CD8-positive, alpha-beta memory T cell (primary cell): ENCODE measurements at regions not wholly inside any gene's neighbourhood (a gene's known extent, or its start where the extent isn't known, plus 50 kb on each side); places are given as distances from the start of the nearest gene placed in this dataset.
"Not testable (repeated sequence)": the region's sequence is repeated elsewhere in the genome, so short reads cannot be mapped to it uniquely, and the experiment has no call there.

Experiments
- CTCF ChIA-PET: fragments of 350-600 bp; sonication (Branson Sonifier 250); formaldehyde crosslinking; loops from one replicate; lab custom pipeline; 2021; ENCODE audit warnings: antibody characterized with exemption; lab: Charles Lee
- POLR2A ChIA-PET: fragments of 350-600 bp; sonication (Branson Sonifier 250); formaldehyde crosslinking; loops from one replicate; lab custom pipeline; 2021; ENCODE audit warnings: antibody characterized with exemption; lab: Charles Lee
- DNase-seq, 5 donors: peaks; one replicate each; pipeline versions ENCODE4 v3.0.0 to v3.0.0-alpha.2; 2020 to 2022; ENCODE audit warnings: mixed read lengths in 1 of 5
- H3K27ac ChIP-seq: one replicate; pipeline ENCODE4 v1.7.0; 2013; ENCODE audit warnings: low read depth, mild to moderate bottlenecking, low read length, moderate library complexity
- H3K27me3 ChIP-seq: 2 replicates; pipeline ENCODE4 v1.7.0; 2013; ENCODE audit warnings: low read length, mild to moderate bottlenecking; ENCODE audit not compliant: insufficient read depth, poor library complexity, severe bottlenecking
- H3K36me3 ChIP-seq: 2 replicates; pipeline ENCODE4 v1.7.0; 2013; ENCODE audit warnings: mild to moderate bottlenecking, low read length, moderate library complexity; ENCODE audit not compliant: insufficient read depth
- H3K4me1 ChIP-seq: 2 replicates; pipeline ENCODE4 v1.7.0; 2013; ENCODE audit warnings: mild to moderate bottlenecking, low read length, moderate library complexity; ENCODE audit not compliant: insufficient read depth
- H3K4me3 ChIP-seq: 2 replicates; pipeline ENCODE4 v1.7.0; 2013; ENCODE audit warnings: mild to moderate bottlenecking, low read length
- H3K9me3 ChIP-seq: 2 replicates; pipeline ENCODE4 v1.7.0; 2013; ENCODE audit warnings: mild to moderate bottlenecking, low read length
- H3K27ac Mint-ChIP-seq, 8 donors: one replicate each; pipeline ENCODE4 v1.8.0; 2020 to 2021; ENCODE audit warnings: mixed read lengths in 8 of 8, mild to moderate bottlenecking in 6 of 8, inconsistent platforms in 3 of 8, moderate library complexity in 3 of 8
- H3K27me3 Mint-ChIP-seq, 2 donors: one replicate each; pipeline ENCODE4 v1.8.0; 2020 to 2021; ENCODE audit warnings: mixed read lengths in 2 of 2, mild to moderate bottlenecking in 1 of 2, moderate library complexity in 1 of 2
- H3K36me3 Mint-ChIP-seq, 3 donors: one replicate each; pipeline ENCODE4 v1.8.0; 2020 to 2021; ENCODE audit warnings: mixed read lengths in 3 of 3, inconsistent platforms in 1 of 3, mild to moderate bottlenecking in 1 of 3
- H3K4me1 Mint-ChIP-seq, 3 donors: one replicate each; pipeline ENCODE4 v1.8.0; 2020 to 2021; ENCODE audit warnings: mixed read lengths in 3 of 3, inconsistent platforms in 1 of 3, mild to moderate bottlenecking in 1 of 3
- H3K4me3 Mint-ChIP-seq, 7 donors: one replicate each; pipeline ENCODE4 v1.8.0; 2020 to 2021; ENCODE audit warnings: mixed read lengths in 7 of 7, mild to moderate bottlenecking in 6 of 7, moderate library complexity in 4 of 7, inconsistent platforms in 2 of 7
- H3K9me3 Mint-ChIP-seq, 5 donors: one replicate each; pipeline ENCODE4 v1.8.0; 2020 to 2022; ENCODE audit warnings: mixed read lengths in 5 of 5, mild to moderate bottlenecking in 3 of 5, moderate library complexity in 2 of 5, inconsistent platforms in 1 of 5

DNA sequence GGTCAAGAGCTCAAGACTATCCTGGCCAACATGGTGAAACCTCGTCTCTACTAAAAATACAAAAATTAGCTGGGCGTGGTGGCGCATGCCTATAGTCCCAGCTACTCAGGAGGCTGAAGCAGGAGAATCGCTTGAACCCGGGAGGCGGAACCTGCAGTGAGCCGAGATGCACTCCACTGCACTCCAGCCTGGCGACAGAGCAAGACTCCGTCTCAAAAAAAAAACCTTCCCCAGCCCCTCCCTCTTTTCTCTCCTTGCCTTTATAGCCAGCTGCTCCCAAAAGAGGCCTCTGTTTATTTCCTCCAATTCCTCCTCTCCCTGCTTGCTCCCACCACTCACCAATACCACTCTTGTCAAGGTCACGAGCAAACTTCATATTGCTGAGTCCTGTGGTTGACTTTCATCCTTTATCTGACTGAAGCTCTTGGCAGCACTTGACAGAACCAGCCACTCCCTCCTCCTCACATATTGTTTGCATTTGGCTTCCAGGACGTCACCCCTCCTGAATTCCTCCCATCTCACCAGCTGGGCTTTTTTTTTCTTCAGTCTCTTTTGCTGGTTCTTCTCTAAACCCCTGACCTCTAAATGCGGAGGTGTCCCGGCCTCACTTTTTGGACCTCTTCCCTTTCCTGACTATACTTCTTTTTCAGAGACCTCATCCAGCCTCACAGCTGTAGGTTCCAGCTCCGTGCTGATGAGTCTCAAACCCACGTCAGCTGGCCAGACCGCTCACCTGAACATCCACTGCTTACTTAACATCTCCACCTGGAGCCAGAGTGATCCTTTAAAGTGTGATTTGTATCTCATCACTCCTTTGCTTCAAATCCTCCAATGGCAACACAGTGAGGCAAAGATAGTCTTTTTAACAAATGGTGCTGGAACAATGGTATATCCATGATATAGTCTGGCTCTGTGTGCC lies 84.6 kb upstream of the CAB39 start:
- POLR2A ChIA-PET = interaction anchor here (0.7 kb wide), 1 partner anchor 246 kb away, joined by 5 read pairs; no protein-coding TSS in a partner anchor
- Mint-ChIP-seq H3K27me3 (no peaks in the 10 kb centered on the region), H3K4me1 (peaks cover 0 to 5% (median 1%) of the 10 kb centered on the region in 3 donors), H3K27ac (peak overlapping the region in 1 of 8 donors; percentile 89), H3K36me3 (peaks cover 0 to 6% (median 0%) of the 10 kb centered on the region in 3 donors), H3K4me3 (no peak overlapping the region), H3K9me3 (no peaks in the 10 kb centered on the region)
- H3K9me3 ChIP-seq = no peaks in the 10 kb centered on the region
- H3K36me3 ChIP-seq = no peaks in the 10 kb centered on the region
- no peak overlapping the region for H3K4me3 ChIP-seq
- CTCF ChIA-PET = no interaction called here
- DNase-seq = peak in 1 of 5 donors; percentile 11
- no peaks in the 10 kb centered on the region for H3K27me3 ChIP-seq
- H3K4me1 ChIP-seq = no peaks in the 10 kb centered on the region
- no peak overlapping the region for H3K27ac ChIP-seq

DNA sequence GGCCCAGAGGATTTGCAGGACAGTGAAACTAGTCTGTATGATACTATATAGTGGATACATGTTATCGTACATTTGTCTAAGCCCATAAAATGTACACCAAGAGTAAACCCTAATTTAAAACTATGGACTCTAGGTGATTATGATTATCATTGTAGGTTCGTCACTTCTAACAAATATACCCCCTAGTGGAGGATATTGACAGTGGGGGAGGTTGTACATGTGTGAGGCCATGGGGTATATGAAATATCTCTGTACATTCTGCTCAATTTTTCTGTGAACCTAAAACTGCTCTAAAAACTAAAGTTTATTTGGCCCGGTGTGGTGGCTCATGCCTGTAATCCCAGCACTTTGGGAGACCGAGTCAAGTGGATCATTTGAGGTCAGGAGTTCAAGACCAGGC lies 81.2 kb upstream of the CAB39 start:
- ChIA-PET POLR2A (no interaction called here), CTCF (no interaction called here)
- no peaks in the 10 kb centered on the region for H3K36me3 Mint-ChIP-seq
- H3K9me3 ChIP-seq = no peaks in the 10 kb centered on the region
- H3K4me1 ChIP-seq = no peaks in the 10 kb centered on the region
- H3K4me1 Mint-ChIP-seq = peaks cover 1 to 5% (median 5%) of the 10 kb centered on the region in 3 donors
- no peak overlapping the region for H3K27ac Mint-ChIP-seq
- H3K27me3 Mint-ChIP-seq = no peaks in the 10 kb centered on the region
- no peaks in the 10 kb centered on the region for H3K36me3 ChIP-seq
- no peaks in the 10 kb centered on the region for H3K9me3 Mint-ChIP-seq
- H3K4me3 Mint-ChIP-seq = no peak overlapping the region
- H3K27ac ChIP-seq = no peak overlapping the region
- no peaks in the 10 kb centered on the region for H3K27me3 ChIP-seq
- DNase-seq = no peak
- no peak overlapping the region for H3K4me3 ChIP-seq

DNA sequence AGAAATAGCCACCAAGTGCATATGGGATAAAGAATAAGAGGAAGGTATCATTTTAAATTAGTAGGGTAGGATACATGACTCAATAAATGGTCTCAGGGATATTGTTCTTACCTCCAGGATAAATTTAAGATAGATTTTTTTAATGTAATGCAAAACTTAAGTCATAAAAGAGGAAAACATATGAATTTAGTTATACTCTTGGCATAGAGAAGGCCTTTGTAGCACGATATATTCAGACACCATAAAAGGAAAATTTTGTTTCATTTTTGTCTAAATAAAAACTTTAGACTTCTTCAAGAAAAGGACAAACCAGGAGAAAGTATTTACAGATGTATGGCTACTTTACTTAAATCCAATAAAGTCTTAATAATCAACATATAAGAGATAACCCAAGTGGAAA lies 78.5 kb upstream of the CAB39 start:
- ChIA-PET POLR2A (no interaction called here), CTCF (no interaction called here)
- peaks cover 4 to 10% (median 9%) of the 10 kb centered on the region in 3 donors for H3K4me1 Mint-ChIP-seq
- H3K36me3 Mint-ChIP-seq = no peaks in the 10 kb centered on the region
- H3K4me3 Mint-ChIP-seq = no peak overlapping the region
- DNase-seq = no peak
- Histone ChIP-seq H3K4me1 (peaks cover 7% of the 10 kb centered on the region), H3K27me3 (no peaks in the 10 kb centered on the region), H3K9me3 (no peaks in the 10 kb centered on the region), H3K36me3 (no peaks in the 10 kb centered on the region), H3K4me3 (no peak overlapping the region), H3K27ac (no peak overlapping the region)
- H3K27me3 Mint-ChIP-seq = no peaks in the 10 kb centered on the region
- no peaks in the 10 kb centered on the region for H3K9me3 Mint-ChIP-seq
- no peak overlapping the region for H3K27ac Mint-ChIP-seq

DNA sequence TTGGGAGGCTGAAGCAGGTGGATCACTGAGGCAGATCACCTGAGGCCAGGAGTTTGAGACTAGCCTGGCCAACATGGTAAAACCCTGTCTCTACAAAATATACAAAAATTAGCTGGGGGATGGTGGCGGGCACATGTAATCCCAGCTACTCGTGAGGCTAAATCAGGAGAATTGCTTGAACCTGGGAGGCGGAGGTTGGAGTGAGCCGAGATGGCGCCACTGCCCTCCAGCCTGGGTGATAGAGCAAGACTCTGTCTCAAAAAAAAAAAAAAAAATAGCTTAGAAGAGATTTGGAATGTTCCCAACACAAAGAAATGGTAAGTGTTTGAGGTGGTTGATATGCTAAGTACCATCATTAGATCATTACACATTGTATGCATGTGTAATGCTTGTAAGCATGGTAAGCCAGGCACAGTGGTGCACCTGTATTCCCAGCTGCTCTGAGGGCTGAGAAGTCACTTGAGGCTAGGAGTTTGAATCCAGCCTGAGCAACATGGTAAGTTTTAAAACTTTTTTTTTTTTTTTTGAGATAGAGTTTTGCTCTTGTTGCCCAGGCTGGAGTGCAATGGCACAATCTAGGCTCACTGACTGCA lies 77.8 kb upstream of the CAB39 start:
- H3K9me3 ChIP-seq, CTCF ChIA-PET, H3K27ac ChIP-seq, H3K36me3 ChIP-seq, H3K9me3 Mint-ChIP-seq, H3K4me3 ChIP-seq, H3K27me3 Mint-ChIP-seq, POLR2A ChIA-PET, DNase-seq, H3K27ac Mint-ChIP-seq, H3K4me1 ChIP-seq, H3K27me3 ChIP-seq, H3K36me3 Mint-ChIP-seq, H3K4me3 Mint-ChIP-seq: not testable (repeated sequence)
- peaks cover 4 to 10% (median 9%) of the 10 kb centered on the region in 3 donors for H3K4me1 Mint-ChIP-seq

DNA sequence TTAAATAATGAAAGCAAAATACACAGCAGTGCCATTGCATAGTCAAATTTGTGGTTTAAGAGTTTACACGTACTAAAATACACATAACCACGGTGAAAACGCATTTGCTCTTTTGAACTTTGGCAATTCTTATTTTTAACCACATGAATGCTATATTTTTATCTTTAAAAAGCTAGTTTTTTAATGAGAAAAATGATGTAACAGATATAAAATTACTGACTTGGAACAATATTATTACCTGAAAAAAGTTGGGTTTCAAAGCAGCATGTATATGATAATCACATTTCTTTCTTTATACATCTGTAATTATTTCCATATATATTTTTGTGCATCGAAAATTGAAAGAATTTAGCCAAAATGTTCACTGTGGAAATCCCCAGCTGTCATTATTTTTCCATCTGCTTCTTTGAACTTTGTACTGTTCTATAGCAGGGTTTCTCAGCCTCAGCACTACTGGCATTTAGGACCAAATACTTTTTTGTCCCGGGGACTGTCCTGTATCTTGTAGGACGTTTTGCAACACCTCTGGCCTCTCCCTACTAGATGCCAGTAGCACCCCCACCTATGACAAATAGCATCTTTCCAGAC lies 75.9 kb upstream of the CAB39 start:
- no peaks in the 10 kb centered on the region for H3K9me3 Mint-ChIP-seq
- H3K4me3 ChIP-seq = no peak overlapping the region
- ChIA-PET CTCF (no interaction called here), POLR2A (interaction anchor here (0.6 kb wide), 1 partner anchor 840 kb away, joined by 3 read pairs; no protein-coding TSS in a partner anchor)
- H3K4me3 Mint-ChIP-seq = no peak overlapping the region
- H3K27me3 ChIP-seq = no peaks in the 10 kb centered on the region
- H3K36me3 Mint-ChIP-seq = no peaks in the 10 kb centered on the region
- no peaks in the 10 kb centered on the region for H3K27me3 Mint-ChIP-seq
- no peaks in the 10 kb centered on the region for H3K36me3 ChIP-seq
- H3K27ac ChIP-seq = no peak overlapping the region
- H3K4me1 Mint-ChIP-seq = peaks cover 4 to 12% (median 10%) of the 10 kb centered on the region in 3 donors
- peak overlapping the region in 1 of 8 donors; percentile 23 for H3K27ac Mint-ChIP-seq
- H3K9me3 ChIP-seq = no peaks in the 10 kb centered on the region
- peaks cover 7% of the 10 kb centered on the region for H3K4me1 ChIP-seq
- DNase-seq = no peak

DNA sequence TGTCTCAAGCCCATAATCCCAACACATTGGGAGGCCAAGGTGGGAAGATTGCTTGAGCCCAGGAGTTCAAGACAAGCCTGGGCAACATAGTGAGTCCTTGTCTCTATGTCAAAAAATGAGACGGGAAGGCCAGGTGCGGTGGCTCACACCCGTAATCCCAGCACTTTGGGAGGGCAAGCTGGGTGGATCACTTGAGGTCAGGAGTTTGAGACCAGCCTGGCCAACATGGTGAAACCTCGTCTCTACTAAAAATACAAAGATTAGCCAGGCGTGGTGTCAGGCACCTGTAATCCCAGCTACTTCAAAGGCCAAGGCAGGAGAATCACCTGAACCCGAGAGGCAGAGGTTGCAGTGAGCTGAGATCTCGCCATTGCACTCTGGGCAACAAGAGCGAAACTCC lies 75.2 kb upstream of the CAB39 start:
- POLR2A ChIA-PET = interaction anchor here (0.6 kb wide), 1 partner anchor 839 kb away, joined by 3 read pairs; no protein-coding TSS in a partner anchor
- H3K27me3 Mint-ChIP-seq, H3K4me3 Mint-ChIP-seq, H3K4me1 ChIP-seq, CTCF ChIA-PET, H3K36me3 Mint-ChIP-seq, DNase-seq, H3K9me3 ChIP-seq, H3K4me3 ChIP-seq, H3K27me3 ChIP-seq, H3K27ac ChIP-seq, H3K36me3 ChIP-seq, H3K9me3 Mint-ChIP-seq: not testable (repeated sequence)
- H3K4me1 Mint-ChIP-seq = peaks cover 8 to 18% (median 13%) of the 10 kb centered on the region in 3 donors
- peak overlapping the region in 1 of 8 donors; percentile 20 for H3K27ac Mint-ChIP-seq

DNA sequence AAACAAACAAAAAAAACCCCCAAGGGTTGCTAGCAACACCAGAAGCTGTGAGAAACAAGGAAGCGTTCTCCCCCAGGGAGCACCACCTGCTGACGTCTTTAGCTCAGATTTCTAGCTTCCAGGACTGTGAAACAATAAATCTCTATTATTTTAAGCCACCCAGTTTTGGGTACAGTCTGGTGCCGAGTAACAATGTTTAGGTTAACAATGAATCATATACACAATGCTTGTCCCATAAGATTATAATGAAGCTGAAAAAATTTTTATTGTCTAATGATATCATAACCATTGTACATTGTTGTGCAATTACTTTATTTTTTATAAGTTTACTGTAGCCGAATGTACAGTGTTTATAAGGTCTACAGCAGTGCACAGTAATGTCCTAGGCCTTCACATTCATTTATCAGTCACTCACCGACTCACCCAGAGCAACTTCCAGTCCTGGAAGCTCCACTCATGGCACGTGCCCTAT lies 72.1 kb upstream of the CAB39 start:
- POLR2A ChIA-PET = interaction anchor here (0.7 kb wide), 1 partner anchor 304 kb away, joined by 3 read pairs; no protein-coding TSS in a partner anchor
- Mint-ChIP-seq H3K36me3 (no peaks in the 10 kb centered on the region), H3K4me3 (no peak overlapping the region), H3K4me1 (peaks cover 23 to 39% (median 33%) of the 10 kb centered on the region in 3 donors), H3K27ac (no peak overlapping the region), H3K27me3 (no peaks in the 10 kb centered on the region), H3K9me3 (no peaks in the 10 kb centered on the region)
- no peaks in the 10 kb centered on the region for H3K36me3 ChIP-seq
- H3K27ac ChIP-seq = no peak overlapping the region
- no peak for DNase-seq
- peaks cover 32% of the 10 kb centered on the region for H3K4me1 ChIP-seq
- no peaks in the 10 kb centered on the region for H3K27me3 ChIP-seq
- no peak overlapping the region for H3K4me3 ChIP-seq
- no peaks in the 10 kb centered on the region for H3K9me3 ChIP-seq
- CTCF ChIA-PET = interaction anchor here (0.6 kb wide), 1 partner anchor 36 kb away, joined by 4 read pairs; no protein-coding TSS in a partner anchor
